Thymus (tissue), 11 donors: ENCODE measurements at regions not wholly inside any gene's neighbourhood (a gene's known extent, or its start where the extent isn't known, plus 50 kb on each side); places are given as distances from the start of the nearest gene placed in this dataset.
"Not testable (repeated sequence)": the region's sequence is repeated elsewhere in the genome, so short reads cannot be mapped to it uniquely, and the experiment has no call there.

Experiments
- DNase-seq, 9 donors: peaks; one replicate each; pipeline ENCODE4 v3.0.0-alpha.2; 2013; ENCODE audit warnings: low spot score in 9 of 9, low read depth in 6 of 9, missing footprints in 1 of 9
- H3K27ac ChIP-seq, 2 donors: one replicate each; pipeline ENCODE4 v1.5.1; 2013; ENCODE audit warnings: control low read depth in 1 of 2, low read depth in 1 of 2, low read length in 1 of 2, mild to moderate bottlenecking in 1 of 2, moderate library complexity in 1 of 2
- H3K27me3 ChIP-seq, 2 donors: one replicate each; pipeline ENCODE4 v1.5.1; 2013; ENCODE audit warnings: low read length in 1 of 2; ENCODE audit not compliant: control insufficient read depth in 2 of 2, insufficient read depth in 1 of 2
- H3K36me3 ChIP-seq, 2 donors: one replicate each; pipeline ENCODE4 v1.5.1; 2013; ENCODE audit warnings: low read length in 1 of 2, mild to moderate bottlenecking in 1 of 2, moderate library complexity in 1 of 2; ENCODE audit not compliant: control insufficient read depth in 2 of 2, insufficient read depth in 2 of 2
- H3K4me1 ChIP-seq, 2 donors: one replicate each; pipeline ENCODE4 v1.5.1; 2013; ENCODE audit warnings: low read length in 2 of 2; ENCODE audit not compliant: control insufficient read depth in 2 of 2, insufficient read depth in 2 of 2
- H3K4me3 ChIP-seq, 2 donors: one replicate each; pipeline ENCODE4 v1.5.1; 2013; ENCODE audit warnings: low read length in 2 of 2, control low read depth in 1 of 2, mild to moderate bottlenecking in 1 of 2
- H3K9me3 ChIP-seq, 2 donors: one replicate each; pipeline ENCODE4 v1.5.1; 2013; ENCODE audit warnings: low read length in 1 of 2, mild to moderate bottlenecking in 1 of 2; ENCODE audit not compliant: control insufficient read depth in 2 of 2, insufficient read depth in 1 of 2
- WGBS: extraction: QIAGEN DNeasy Blood & Tissue Kit; methylation state at CpG from one replicate; pipeline ENCODE4 v1.1.7; 2013; 5-methylcytosine and 5-hydroxymethylcytosine counted together
- donor health status: healthy.

GRCh38 chr14:38583471-38583870 lies 327.6 kb upstream of the CLEC14A start:
- no peak for DNase-seq
- Histone ChIP-seq H3K4me1 (no peaks in the 10 kb centered on the region), H3K27ac (no peak overlapping the region), H3K27me3 (no peaks in the 10 kb centered on the region), H3K9me3 (no peaks in the 10 kb centered on the region), H3K36me3 (no peaks in the 10 kb centered on the region), H3K4me3 (no peak overlapping the region)
- 94% methylated on average over 1 of the region's 1 CpG for WGBS

- H3K36me3 ChIP-seq: no peaks in the 10 kb centered on the region
- H3K27me3 ChIP-seq: no peaks in the 10 kb centered on the region
- H3K9me3 ChIP-seq: no peaks in the 10 kb centered on the region
- no peak for DNase-seq
- no peak overlapping the region for H3K4me3 ChIP-seq
- WGBS: 97% methylated on average over 4 of the region's 4 CpGs
- no peak overlapping the region for H3K27ac ChIP-seq
- no peaks in the 10 kb centered on the region for H3K4me1 ChIP-seq
Observed at GRCh38 chr14:38578278-38578681, 322.4 kb upstream of the CLEC14A start.

DNA sequence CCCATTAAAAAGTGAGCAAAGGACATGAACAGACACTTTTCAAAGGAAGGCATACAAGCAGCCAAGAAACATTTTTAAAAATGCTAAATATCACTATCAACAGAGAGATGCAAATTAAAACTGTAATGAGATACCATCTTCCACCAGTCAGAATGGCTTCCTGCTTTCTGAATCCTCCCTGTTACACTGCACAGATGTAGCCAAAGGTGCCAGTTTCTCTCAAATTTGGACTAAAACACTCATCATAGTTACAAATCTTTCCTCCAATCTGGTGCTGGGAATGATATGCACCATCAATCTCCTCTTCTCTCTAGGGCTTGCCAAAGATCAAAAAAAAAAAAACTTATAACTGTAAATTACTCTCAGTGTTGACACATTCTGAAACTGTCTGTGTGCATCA lies 311.8 kb upstream of the CLEC14A start:
- no peak for DNase-seq
- Histone ChIP-seq H3K4me3 (no peak overlapping the region), H3K27me3 (no peaks in the 10 kb centered on the region), H3K36me3 (no peaks in the 10 kb centered on the region), H3K4me1 (no peaks in the 10 kb centered on the region), H3K27ac (no peak overlapping the region), H3K9me3 (no peaks in the 10 kb centered on the region)

DNA sequence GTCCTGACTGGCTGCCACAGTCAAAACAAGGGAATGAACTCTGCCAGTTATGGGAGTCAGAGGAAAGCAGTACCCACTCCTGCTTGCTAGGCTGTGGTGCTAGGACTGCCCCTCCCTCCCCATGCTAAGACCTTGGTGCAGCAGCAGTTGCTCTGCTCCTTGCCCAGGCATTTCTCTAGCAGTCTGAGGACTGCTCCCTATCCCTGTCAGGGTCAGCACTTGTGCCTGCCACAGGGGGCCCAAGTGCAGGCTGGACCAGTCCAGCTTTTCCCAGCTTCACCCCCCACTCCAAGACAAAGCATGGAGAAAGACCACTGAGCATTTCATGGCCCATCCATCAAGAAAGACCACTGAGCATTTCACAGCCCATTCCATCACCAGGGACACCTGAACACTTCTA lies 305.8 kb upstream of the CLEC14A start:
- H3K27me3 ChIP-seq: no peaks in the 10 kb centered on the region
- H3K9me3 ChIP-seq: peaks cover 0 to 12% of the 10 kb centered on the region in 2 donors
- H3K4me1 ChIP-seq: no peaks in the 10 kb centered on the region
- no peak overlapping the region for H3K4me3 ChIP-seq
- no peak for DNase-seq
- no peaks in the 10 kb centered on the region for H3K36me3 ChIP-seq
- no peak overlapping the region for H3K27ac ChIP-seq

DNA sequence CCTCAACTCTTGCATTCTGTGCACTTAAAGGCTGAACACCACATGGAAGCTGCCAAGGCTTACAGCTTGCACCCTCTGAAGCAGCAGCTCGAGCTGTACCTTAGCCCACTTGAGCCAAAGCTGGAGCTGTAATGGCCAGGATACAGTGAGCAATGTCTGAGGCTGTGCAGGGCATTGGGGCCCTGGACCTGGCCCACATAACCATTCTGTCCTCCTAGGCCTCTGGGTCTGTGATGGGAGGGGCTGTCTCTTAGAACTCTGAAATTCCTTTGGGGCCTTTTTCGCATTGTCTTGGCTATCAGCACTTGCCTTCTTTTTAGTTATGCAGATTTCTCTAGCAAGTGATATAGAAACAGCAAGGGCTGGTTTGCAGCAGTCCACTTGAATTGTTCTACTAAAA lies 303.8 kb upstream of the CLEC14A start:
- WGBS: 70% methylated on average over 2 of the region's 2 CpGs
- no peaks in the 10 kb centered on the region for H3K36me3 ChIP-seq
- peaks cover 0 to 12% of the 10 kb centered on the region in 2 donors for H3K9me3 ChIP-seq

DNA sequence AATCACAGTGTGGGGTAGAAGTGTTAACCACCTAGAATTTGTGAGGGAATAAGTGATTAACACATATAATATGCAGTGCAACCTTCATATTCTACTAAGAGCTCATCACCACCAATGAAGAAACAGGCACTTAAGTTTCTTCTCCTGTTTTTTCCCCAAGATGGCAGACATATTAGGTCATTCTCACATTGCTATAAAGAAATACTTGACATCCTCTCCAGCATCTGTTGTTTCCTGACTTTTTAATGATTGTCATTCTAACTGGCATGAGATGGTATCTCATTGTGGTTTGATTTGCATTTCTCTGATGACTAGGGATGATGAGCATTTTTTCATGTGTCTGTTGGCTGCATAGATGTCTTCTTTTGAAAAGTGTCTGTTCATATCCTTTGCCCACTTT lies 301.5 kb upstream of the CLEC14A start:
- H3K4me1 ChIP-seq, DNase-seq, H3K27ac ChIP-seq, H3K27me3 ChIP-seq, H3K36me3 ChIP-seq, H3K4me3 ChIP-seq: not testable (repeated sequence)
- peaks cover 0 to 12% of the 10 kb centered on the region in 2 donors for H3K9me3 ChIP-seq

More for the DNA sequence above, 303.8 kb upstream of the CLEC14A start:
- DNase-seq: no peak
- Histone ChIP-seq H3K27ac (no peak overlapping the region), H3K4me3 (no peak overlapping the region), H3K4me1 (no peaks in the 10 kb centered on the region), H3K27me3 (no peaks in the 10 kb centered on the region)

DNA sequence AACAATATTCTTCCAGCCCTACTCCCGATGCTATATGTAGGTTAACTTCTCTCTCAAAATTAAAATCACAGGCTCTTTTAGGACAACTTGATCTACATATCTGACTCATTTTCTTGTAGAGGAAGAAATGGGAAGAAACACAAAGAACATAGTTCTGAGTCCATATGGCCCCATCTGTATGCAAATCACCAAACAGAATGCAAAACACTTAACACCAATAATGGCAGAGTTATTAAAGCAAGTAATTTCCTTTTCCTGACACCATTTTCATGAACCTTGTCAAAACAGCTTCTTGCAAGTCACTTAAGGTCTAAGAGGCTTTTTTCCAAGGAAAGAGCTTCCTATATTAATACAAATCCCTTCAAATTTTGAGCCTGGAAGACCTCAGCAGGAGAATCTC lies 300.4 kb upstream of the CLEC14A start:
- Histone ChIP-seq H3K4me3 (no peak overlapping the region), H3K4me1 (no peaks in the 10 kb centered on the region), H3K27ac (no peak overlapping the region), H3K27me3 (no peaks in the 10 kb centered on the region), H3K9me3 (peaks cover 0 to 8% of the 10 kb centered on the region in 2 donors), H3K36me3 (no peaks in the 10 kb centered on the region)
- no peak for DNase-seq
- 94% methylated on average over 1 of the region's 1 CpG for WGBS

GRCh38 chr14:38554026-38554425 lies 298.1 kb upstream of the CLEC14A start:
- DNase-seq: no peak
- H3K27ac ChIP-seq: no peak overlapping the region
- no peaks in the 10 kb centered on the region for H3K27me3 ChIP-seq
- WGBS: 67% methylated on average over 4 of the region's 4 CpGs
- H3K36me3 ChIP-seq: no peaks in the 10 kb centered on the region
- no peaks in the 10 kb centered on the region for H3K4me1 ChIP-seq
- no peaks in the 10 kb centered on the region for H3K9me3 ChIP-seq
- no peak overlapping the region for H3K4me3 ChIP-seq

DNA sequence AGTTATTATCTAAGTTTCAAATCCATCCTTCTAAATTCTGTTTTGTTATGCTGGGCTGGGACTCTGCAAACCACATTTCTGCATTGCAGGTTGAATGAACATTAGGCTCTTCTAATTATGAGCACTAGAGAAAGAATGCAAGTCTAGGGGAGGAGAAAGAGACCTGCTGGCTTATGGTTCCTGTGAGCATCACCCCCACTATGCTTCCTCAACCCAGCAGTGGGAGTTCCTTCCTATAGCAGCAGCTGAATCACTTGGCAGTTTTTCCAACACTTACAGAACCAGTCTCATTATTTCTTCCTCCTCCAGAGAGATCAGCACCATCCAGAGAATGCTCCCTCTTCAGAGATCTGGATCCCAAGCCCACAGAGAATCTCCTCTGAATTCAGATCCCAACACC lies 297.7 kb upstream of the CLEC14A start:
- H3K27ac ChIP-seq: no peak overlapping the region
- no peaks in the 10 kb centered on the region for H3K9me3 ChIP-seq
- no peak for DNase-seq
- no peaks in the 10 kb centered on the region for H3K36me3 ChIP-seq
- H3K4me3 ChIP-seq: no peak overlapping the region
- H3K27me3 ChIP-seq: no peaks in the 10 kb centered on the region
- no peaks in the 10 kb centered on the region for H3K4me1 ChIP-seq

DNA sequence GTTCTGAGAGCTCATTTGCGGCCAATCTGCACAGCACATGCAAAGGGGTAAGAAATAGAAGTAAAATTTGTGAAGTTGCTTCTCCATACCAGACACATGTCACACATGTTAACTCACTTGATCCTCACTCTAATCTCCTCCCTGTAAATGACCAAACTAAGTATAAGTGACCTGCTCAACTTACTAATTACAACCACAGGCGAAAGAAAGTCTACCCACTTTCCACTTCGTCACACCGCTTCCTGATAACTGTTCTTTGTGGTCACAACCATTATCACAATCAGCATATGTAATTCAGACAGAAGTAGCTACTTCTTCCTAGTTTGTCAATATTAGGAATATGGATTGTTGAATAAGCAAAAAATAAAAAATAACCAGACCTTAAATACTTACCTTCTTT lies 293.7 kb upstream of the CLEC14A start:
- WGBS: 27% methylated on average over 4 of the region's 4 CpGs
- no peak for DNase-seq
- no peaks in the 10 kb centered on the region for H3K36me3 ChIP-seq
- H3K4me3 ChIP-seq: no peak overlapping the region
- H3K9me3 ChIP-seq: no peaks in the 10 kb centered on the region
- H3K4me1 ChIP-seq: no peaks in the 10 kb centered on the region
- H3K27ac ChIP-seq: no peak overlapping the region
- no peaks in the 10 kb centered on the region for H3K27me3 ChIP-seq
